ENCODE measurements at regions not wholly inside any gene's neighbourhood (a gene's known extent, or its start where the extent isn't known, plus 50 kb on each side); places are given as distances from the start of the nearest gene placed in this dataset.

DNA sequence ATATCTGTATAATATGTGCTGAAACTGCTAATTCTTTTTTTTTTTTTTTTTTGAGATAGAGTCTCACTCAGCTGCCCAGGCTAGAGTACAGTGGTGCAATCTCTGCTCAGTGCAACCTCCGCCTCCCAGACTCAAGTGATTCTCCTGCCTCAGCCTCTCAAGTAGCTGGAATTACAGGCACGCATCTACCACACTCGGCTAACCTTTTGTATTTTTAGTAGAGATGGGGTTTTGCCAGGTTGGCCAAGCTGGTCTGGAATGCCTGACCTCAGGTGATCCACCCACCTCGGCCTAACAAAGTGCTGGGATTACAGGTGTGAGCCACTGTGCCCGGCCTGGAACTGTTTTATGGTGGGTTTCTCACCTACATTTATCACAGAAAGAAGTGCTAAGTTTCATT is 307.8 kb upstream of the STT3B start:
- DNase-seq: no peak

DNA sequence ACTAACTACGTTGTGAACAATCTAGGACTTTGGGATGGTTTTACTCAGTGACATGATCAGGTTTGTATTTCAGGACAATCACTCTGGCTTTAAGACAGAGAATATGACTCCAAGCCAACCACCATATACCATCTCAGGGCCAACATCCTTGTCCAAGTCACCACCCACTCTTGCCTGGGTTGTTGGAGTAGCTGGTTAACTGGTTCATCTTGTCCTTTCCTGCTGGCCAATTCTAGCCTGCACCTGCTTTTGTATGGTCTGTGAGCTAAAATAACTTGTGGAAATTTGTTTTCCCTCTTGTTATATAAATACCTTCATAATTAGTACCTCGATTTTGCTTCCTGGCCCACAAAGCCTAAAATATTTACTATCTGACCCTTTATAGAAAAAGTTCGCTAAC is 306.8 kb upstream of the STT3B start:
- no peak for DNase-seq

DNA sequence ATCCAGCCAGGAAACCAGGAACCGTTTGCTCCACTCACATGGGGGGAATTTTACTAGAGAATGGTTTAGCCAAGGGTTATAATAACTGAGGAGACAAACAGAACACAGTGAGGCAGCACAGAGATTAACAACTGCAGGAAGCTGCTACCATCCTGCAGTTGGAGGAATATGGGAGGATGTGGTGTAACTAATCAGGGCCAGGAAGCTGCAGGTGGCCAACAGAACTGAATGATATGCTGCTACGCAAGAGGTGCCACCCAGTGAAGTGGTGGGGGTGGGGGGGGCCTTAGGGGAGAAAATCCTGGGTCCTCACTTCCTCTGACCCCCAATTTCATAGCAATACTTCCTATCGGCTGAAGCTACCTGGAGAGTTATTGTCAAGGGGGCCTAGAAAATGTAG is 306.4 kb upstream of the STT3B start:
- DNase-seq: no peak

DNA sequence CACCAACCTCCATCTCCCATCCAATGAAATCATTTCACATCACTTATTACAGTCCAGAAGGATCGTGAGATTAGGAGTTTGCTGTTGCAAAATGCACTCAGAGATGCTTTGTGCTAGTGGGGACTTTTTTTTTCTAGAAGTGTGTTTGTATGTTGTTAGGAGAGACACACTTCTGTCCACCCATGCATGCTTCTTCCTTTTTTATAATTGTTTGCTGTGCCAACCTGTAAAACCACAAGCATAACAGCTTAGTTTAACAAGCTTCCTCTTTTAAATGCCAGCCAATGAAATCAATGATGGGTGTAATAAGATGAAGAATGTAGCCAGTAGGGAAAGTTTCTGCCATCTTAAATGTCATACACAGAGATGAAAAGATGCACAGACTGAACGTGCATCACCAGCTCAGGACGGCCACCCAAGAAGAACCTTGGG is 305.6 kb upstream of the STT3B start:
- no peak for DNase-seq

DNA sequence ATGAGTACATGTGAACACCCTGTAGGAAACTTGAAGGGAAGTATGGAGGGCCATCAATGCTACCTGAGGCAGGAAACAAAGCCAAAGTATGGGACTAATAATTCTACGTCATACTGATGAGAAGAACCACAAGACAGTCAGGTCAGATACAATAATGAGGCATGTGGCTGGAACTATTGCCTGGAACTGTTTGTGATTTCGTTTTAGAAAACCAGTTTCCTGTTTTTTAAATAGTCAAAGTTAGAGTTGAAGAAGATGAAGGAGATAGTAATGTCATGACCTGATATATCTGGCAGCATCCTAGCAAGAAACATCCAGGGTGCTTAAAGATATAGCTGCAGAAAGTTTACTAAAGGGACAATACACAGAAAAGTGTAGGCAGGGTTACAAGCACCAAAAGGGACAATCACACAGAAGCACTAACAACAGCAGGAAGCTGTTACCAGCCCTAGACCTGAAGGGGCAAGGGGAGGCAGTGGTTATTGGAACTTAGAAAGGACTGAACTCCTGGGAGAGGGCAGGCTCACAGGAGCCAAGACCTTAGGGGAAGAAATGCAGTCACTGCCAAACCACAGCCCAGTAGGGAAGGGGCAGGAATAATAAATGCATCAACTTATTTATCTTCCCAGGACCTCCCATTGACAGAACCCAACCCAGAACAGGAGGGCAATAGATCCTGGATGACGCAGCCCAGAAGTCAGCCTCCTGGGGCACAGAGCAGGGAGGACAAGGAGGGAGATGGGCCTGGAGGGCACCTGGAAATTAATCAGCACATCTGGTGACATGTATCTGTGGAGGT is 302.1 kb upstream of the STT3B start:
- DNase-seq: no peak

DNA sequence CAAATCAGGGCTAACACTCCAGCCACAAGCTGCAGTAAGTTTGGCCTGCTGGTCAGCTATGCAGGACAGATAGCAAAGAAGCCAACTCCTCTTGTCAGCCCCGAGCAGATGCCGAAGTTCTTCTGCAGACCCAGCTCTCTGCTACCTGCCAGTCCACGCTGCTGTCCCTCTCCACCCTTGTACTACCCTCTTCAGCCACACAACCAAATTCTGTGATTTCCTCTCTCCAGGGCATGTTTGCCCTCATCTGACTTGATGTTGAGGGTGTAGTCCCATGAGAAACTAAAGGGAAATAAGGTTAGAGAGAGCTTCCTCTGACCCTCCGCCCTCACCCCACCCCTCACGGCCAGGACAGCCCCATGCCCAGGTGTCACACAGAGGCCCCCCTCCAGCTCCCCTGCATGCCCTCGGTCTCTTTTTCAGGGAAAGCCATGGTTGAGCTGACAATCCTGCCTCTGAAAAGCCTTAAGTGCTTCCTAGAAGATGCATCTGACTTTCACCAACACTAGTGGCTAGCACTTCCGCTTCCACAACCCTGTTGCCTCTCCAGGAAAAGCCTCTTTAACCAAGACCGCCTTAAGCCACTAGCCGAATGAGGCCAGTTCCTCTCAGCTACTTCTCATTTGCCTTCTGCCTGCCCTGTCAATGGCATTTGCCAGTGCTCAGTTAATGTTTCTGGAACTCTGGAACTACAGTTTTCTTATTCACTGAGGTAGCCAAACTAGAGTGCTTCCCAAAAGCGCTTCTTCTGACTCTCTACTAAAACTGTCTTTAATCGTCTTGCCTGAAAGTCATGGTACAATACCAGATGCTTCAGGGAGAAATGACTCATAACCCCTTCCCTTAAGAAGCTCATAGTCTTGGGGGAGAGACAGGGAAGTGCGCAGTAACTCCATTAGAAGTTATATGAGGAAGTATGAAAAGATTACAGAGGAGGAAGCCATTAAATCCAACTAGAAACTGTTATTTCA is 300.4 kb upstream of the STT3B start:
- DNase-seq: no peak

DNA sequence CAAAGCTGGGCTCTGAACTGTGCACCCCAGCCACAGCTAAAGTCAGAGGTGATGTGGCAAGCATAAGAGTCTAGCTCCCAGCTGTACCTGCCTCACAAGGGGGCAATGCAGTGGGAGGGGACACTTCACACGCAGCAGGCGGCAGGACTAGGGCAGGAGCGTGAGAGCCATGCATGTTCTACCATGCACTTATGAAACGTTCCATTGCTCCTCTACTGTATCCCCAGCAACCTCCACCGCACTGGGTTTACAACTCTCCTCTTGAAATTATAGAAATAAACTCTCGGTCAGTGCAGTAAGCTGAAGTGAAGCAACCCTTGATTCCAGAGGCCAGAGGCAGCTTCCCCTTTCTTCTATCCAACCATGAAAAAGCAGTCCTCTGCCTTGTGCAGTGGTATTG is 298.6 kb upstream of the STT3B start:
- no peak for DNase-seq

DNA sequence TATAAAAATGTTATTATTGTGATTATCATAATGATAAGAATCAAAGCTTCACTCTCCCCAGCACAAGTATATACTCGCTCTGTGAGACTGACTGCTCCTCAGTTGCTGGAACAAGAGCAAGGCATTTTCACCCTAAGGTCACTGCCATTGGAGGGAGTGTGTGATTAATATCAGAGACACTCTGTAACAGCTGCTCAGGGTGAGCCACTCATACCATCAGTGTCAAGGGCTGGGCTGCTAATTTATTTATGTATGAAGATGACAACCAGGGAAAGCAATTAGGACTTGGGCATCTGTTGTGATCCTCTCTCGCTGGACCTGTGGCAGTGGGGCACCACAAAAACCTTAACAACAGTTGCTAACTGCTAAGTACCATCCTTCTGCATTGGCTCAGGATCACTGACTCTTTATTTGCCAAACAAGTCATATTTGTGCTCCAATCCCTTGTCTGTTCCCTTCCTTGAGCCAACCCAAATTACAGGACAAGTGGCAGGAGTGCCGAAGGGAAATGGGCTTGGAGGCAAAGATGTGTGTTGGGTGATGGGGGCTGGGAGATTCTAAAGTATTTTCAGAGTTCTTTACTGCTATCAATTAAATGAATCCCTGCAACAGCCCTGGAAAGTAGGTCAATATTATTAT is 297.5 kb upstream of the STT3B start:
- DNase-seq: no peak

DNA sequence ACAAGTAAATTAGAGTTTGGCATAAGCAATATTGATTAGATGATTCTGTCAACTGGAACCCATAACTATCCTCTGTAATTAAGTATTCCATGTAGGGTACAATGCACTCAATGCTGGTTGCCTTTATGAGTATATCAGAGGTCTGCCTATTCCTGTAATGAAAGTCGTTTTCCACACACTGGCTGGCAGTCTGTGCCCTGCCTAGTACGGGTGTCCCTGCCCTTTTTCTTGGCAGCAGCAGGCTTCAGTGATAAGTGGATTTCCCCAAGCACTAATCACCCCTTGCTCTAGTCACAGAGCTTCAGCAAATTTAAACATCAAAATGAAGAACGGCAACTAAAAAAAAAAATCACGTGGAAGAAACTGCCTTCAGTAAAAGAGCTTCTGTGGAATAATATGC is 294.8 kb upstream of the STT3B start:
- no peak for DNase-seq

DNA sequence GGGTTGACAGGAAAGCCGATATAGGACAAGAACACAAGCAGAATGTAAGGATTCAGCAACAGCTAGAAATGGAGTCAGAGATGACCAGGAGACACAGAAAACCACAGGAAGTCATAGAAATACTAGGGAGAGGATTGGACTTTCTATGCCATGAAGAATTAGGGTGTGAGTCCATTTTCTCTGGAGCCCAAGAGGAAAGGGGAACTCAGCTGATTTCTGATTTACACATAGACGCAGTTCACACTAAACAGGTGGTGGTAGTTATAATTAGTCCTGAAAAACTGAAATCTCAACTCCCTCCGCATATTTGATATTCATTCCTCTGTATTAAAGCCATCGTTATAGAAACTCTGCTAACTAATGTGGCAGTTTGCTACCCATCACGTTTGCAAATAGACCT is 292.7 kb upstream of the STT3B start:
- no peak for DNase-seq

DNA sequence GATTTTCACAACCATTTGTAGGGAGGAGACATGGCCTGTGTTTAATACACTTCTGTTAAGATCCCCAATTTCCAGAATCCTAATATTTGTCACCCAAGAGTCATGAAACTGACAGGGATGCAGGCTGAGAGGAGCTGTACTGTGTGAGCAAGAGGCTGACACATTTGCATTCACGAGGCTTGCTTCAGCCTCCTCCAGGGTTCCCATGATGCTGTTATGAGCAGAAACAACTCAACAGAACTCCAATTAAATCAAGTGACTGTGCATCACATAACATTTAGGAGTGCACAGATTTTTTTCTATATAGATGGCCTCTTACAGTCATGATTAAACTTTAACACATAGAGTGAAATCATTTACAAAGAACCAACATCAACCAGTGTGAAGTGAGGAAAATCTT is 292.3 kb upstream of the STT3B start:
- no peak for DNase-seq

DNA sequence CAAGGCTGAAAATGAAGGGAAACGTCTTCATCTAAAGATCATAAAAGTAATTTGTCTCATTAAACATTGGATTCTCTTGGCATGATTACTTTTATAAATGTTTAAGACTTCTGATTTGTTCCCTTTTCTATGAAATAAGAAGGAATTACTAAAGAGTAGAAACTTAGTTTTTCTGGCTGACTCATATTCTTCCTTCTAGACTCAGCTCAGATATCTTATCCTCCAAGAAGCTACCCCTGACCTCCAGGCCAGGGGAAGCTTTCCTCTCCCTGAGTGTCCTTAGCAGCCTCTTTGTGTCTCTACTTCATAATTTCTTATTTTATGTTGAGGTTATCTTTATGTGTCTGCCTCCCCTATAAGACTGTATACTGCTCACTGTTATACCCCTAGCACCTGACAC is 291.9 kb upstream of the STT3B start:
- DNase-seq: no peak

DNA sequence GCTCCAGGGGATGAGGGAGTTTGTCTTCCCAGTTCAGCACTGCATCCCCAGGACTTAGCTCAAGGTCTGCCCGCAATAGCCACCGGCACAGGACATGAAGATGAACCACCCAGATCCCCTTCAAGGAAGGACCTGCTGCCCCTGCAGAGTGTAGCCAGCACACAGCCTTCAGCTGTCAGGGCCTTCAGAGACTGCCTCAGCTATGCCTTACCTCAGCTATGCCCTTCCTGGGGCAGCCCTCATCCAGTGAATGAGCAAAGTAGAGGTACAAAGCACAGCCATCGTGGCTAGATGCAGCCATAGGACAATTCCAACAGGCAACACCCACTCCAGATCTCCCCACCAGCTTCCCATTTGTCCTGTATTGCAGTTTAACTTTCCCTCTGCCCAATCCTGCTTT is 291.2 kb upstream of the STT3B start:
- no peak for DNase-seq

DNA sequence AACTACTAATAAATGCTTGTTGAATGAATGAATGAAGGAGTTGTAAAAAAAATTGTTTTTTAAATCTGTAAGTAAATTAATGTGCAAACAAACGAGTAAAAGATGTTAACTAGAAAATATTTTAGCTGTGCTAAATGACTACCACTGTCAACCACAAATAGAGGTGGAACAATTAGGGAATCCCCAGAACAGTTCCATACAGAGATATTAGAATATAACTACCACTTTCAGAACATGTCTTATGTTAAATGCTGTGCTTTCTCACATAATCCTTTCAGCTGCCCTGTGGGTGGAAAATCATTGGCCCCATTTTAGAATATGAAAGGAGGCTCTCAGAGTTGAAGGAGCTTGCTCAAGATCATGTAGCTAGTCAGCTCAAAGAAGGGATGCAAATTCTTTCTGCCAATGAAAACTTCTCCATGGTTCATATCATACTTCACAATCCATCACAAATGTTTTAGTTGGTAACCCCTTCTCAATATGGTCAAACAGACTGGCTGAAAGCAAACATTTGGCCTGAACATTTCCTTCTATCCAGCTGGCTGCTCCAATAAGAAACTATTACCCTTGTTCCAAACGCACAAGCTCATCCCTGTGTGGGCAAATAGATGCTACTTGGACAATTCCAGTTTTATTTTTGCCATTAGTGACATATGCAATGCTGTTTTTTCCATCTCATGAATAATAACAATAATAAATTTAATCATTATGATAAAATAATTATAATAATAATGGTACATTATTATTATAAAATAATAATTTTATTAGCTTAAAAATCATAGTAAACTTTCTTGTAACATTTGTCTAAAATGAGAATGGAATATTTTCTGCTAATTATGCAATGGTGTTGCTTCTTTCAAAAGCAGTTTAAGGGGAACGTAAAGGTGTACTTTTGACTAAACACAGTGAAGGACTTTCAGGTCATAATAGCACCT is 290.4 kb upstream of the STT3B start:
- DNase-seq: no peak

DNA sequence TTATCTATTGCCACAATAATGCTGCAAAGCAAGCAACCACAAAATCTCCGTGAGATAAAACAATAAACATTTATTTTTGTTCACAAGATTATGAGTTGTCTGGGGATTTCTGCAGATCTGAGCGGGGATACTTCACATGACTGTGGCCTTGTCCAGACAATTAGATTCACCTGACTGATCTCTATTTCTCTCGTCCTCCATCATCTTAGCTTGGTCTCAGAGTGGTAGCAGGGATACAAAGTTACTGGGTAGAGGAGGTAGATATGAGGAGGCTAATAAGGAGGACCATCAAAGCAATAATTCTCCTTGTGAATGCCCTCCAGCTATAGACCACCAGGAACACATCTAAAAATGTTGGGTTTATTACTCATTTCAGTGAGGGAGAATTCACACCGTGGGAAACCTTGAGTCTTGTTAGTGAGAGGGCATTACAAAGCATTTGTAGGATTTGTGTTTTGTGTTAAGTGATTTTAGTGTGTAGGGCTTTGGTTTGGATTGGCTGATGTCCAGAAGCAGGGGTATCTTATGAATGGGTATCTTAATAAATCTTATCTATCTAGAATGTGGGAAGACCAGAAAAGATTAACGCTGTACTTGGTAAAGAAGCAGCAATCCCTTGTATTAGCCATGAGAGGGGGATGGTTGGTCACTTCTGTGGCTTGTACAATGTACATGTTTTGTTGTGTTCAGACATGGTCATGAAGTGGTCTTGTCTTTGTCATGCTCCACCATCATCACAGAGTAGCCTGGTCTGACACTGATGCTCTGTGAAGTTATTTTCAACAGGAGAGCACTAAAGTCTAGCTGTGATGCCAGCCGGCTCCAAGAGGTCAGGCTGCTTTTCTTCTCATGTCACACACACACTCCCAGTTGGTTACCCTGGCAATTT is 287.6 kb upstream of the STT3B start:
- no peak for DNase-seq

DNA sequence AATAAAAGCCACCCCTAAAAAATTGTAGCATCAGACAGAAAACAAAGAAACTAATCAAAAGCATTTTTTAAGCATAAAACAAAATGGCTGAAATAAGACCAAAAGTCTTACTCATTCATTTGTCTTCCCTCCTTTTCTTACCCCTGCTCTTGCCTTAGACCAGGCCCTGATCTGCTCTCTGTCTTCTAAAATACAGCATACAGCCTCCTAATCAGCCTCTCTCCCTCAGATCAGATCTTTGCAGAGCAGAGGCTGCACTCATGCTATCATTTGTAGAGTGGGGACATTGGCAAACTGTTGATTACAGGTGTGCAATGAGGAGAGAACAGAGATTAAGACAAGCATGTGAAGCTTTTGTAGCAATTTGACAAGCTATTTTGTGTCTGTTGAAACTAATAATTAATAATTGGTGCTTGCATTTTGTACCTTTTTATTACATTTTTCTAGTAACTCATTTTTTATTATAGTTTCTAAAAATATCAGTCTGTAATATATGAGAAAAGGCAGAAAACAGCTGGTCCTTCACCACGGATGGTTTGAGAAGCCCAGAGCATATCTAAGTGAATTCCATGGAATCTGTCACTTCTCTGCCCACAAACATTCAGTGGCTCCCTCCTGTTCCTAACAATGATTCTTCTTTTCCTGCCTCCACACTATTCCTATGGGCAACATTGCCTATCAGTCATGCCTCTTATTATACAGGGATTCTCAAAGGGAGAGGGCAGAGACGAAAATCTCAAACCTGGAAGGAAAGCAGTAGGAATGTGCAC is 286.2 kb upstream of the STT3B start:
- DNase-seq: no peak

DNA sequence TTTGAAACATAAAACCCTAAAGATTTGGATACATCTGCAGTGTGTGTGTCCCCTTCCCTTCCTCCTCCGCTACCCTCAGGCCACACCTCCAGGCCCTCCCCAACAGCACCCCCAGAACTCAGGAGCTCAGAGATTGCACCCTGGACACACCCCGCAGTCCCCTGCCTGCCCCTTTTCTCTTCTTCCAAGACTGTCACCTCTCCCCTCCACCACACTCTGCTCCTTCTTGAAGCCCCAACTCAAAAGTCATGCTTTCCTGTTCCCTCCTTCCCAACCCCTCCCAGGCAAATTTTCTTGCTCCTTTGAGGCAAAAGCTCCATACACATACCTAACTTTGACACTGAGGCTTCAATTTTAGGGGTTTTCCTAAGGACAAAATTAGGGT is 285.7 kb upstream of the STT3B start:
- DNase-seq: no peak

DNA sequence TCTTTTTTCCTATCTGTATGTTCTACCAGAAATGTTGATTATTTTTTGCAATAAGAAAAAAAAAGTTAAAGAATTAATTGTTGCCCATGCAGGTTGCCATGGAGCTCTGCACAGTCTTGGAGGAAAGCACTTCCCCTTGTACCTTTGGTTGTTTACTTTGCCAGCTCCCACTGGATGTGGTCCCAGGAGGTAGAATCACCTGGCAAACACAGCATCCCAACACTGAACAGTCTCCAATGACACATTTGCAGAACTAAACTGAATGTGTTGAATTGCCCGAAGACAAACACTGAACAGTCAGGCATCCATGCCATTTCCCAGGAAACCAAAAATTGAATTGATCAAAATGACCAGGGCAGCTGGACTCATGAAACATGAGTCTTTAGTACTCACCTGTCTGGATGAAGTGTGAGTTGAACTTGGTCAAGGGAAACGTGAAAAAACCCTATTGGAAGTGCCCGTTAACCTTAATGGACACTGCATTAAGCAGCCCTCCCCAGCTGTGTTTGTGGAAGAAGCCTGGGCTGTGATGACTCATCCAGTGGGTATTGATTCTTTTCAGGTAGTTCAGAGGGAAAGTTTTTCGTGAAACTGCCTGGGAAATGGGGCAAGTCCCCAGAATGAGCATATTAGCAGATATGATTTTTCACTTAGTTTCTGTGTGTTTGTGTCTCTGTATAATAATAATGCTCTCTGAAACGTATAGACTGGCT is 284.7 kb upstream of the STT3B start:
- no peak for DNase-seq

DNA sequence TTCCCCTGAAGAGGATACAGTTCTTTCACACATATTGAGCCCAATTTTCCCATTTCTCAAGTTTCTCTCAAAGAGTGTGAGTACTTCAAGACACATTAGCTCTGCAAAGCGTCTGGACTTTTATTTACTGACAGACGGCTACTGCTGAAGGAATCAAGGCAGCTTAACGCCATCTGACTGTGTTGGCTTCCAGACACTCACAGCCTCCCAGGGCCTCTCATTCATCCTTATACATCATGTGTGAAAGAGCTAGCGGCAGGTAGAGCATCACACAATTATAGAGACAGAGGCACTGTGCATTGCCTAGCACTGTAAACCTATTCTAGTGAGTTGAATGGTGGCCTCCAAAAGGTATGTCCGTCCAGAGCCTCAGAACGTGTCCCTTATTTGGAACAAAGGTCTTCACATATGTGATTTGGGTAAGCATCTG is 284.1 kb upstream of the STT3B start:
- no peak for DNase-seq

Data from muscle of arm (tissue), 1 donor.